Ishikawa (cell line): ENCODE measurements at regions not wholly inside any gene's neighbourhood (a gene's known extent, or its start where the extent isn't known, plus 50 kb on each side); places are given as distances from the start of the nearest gene placed in this dataset.

Source experiments
- CREB1 ChIP-seq: IDR thresholded peaks from 2 replicates; pipeline ENCODE4 v1.6.1; 2012; ENCODE audit warnings: low read depth
- TAF1 ChIP-seq: IDR thresholded peaks from 2 replicates; pipeline ENCODE4 v1.6.1; 2012; ENCODE audit warnings: low read depth, mild to moderate bottlenecking
- YY1 ChIP-seq: IDR thresholded peaks from 2 replicates; pipeline ENCODE4 v1.6.1; 2012; ENCODE audit warnings: low read depth
- TF ChIP-seq, protein P1 (sequence below): IDR thresholded peaks from 2 replicates; pipeline ENCODE4 v1.6.1; 2012; ENCODE audit warnings: low read depth, mild to moderate bottlenecking

DNA sequence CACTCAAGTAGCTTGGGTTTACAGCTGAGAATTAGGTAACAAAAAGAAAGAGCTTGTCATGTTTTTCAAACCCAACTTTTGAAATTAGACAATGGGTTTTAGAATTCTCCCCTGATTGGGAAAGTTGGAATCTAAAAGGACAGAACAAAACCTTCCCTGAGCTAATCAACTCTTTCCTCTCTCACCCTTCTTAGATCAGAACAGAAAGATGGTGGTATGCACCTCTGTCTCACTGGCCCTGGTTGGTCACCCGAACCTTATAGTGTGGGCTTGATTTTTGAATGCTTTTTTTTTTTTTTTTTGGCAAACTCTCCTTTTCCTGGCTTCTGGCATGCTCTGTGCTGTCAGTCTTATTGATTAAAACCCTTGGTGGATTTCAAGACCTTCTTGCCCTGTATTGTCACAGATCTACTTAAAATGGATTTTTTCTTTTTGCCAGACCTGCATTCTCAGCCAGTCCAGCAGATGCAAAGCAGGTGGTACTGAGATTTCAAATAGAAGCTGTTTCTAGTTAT lies 251.1 kb upstream of the RMST start:
- no peak for TF ChIP-seq YY1
- TF ChIP-seq, protein P1, sequence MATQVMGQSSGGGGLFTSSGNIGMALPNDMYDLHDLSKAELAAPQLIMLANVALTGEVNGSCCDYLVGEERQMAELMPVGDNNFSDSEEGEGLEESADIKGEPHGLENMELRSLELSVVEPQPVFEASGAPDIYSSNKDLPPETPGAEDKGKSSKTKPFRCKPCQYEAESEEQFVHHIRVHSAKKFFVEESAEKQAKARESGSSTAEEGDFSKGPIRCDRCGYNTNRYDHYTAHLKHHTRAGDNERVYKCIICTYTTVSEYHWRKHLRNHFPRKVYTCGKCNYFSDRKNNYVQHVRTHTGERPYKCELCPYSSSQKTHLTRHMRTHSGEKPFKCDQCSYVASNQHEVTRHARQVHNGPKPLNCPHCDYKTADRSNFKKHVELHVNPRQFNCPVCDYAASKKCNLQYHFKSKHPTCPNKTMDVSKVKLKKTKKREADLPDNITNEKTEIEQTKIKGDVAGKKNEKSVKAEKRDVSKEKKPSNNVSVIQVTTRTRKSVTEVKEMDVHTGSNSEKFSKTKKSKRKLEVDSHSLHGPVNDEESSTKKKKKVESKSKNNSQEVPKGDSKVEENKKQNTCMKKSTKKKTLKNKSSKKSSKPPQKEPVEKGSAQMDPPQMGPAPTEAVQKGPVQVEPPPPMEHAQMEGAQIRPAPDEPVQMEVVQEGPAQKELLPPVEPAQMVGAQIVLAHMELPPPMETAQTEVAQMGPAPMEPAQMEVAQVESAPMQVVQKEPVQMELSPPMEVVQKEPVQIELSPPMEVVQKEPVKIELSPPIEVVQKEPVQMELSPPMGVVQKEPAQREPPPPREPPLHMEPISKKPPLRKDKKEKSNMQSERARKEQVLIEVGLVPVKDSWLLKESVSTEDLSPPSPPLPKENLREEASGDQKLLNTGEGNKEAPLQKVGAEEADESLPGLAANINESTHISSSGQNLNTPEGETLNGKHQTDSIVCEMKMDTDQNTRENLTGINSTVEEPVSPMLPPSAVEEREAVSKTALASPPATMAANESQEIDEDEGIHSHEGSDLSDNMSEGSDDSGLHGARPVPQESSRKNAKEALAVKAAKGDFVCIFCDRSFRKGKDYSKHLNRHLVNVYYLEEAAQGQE: no peak
- no peak for TF ChIP-seq TAF1
- TF ChIP-seq CREB1: no peak
